Hematopoietic multipotent progenitor cell treated with erythropoietin and hydrocortisone succinate and interleukin-3 and kit ligand, for 8 days (in vitro differentiated cells): ENCODE measurements at regions not wholly inside any gene's neighbourhood (a gene's known extent, or its start where the extent isn't known, plus 50 kb on each side); places are given as distances from the start of the nearest gene placed in this dataset.

Experiments used
- DNase-seq: peaks from one replicate; pipeline ENCODE4 v3.0.0-alpha.2; 2015

DNA sequence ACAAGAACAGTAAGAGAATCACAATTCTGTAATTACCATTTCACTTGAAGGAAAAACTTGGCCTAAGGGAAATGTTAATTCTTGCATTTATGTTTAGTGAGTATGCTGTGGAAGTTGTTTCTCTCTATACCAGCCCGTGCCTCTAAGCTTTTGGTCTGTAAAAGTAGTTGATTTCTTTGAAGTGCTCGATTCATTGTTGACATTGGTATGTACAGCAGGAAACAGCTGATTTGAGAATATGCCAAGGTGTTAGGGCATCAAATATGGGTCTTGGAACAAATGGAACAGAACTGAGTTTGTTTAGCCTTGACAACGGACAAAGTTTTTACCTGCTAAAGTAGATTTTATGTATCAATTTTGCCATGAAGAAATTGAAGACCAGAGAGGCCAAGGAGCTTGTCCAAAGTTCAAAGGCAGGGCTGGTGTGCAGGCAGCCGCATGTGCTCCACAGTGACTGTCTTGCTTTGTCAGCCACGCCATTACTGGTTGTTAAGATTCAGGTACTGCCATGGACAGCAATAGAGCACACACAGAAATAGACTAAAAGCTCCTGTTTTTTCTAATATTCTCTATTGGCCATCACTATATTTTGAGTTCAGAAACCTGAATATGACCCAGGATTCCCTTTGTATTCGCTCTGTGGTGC, 75.5 kb upstream of the TLR3 start:
- no peak for DNase-seq

DNA sequence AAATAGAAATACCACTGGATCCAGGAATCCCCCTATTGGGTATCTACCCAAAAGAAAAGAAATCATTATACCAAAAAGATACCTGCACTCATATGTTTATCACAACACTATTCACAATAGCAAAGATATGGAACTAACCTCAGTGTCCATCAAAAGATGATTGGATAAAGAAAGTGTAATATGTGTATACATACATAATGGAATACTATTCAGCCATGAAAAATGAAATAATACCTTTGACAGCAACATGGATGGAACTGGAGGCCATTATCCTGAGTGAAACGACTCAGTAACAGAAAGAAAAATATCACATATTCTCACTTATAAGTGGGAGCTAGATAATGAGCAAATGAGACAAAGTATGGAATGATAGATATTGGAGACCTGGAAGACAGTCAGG, 74.2 kb upstream of the TLR3 start:
- no peak for DNase-seq

GRCh38 chr4:185995665-185996064, 73.3 kb upstream of the TLR3 start:
- DNase-seq: no peak

DNA sequence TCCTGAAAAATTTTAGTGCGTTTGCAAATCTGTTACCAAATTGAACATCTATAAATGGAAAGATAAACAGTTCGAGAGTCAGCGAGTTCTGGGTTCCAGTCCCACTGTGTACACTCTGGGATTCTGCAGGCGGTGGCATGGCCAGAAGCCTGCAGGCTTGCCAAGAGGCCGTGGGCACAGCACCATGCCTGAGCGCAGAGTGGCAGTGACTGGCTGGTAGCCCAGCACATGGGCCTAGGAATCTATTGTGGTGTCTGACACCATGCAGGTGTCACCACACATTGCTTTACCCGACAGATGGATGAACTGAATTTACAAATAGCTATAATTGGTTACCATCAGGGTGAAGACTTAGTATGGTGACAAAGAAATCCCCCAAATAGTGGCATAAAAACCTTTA, 71.7 kb upstream of the TLR3 start:
- no peak for DNase-seq

- no peak for DNase-seq
Observed at GRCh38 chr4:185998791-185999190, 70.2 kb upstream of the TLR3 start.

- no peak for DNase-seq
Observed at GRCh38 chr4:185999207-185999606, 69.7 kb upstream of the TLR3 start.

- DNase-seq: no peak
Observed at GRCh38 chr4:186002853-186003252, 66.1 kb upstream of the TLR3 start.

DNA sequence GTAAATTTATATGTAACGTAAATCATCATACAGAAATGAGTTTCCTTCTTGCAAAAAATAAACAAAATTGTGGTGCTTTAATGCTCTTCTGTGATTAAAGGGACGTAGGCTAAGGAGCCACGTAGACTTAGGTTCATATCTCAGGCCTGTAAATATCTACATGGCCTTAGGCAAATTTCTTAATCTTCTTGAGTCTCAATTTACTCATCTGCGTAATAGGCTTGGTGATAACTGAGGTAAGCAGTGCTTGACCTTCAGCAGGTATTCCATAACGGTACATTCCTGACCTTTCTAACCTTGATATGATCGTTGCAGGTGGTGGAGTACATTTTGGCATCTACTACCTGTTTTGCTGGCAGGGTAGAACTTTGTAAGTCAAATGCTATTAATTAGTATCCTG, 65.2 kb upstream of the TLR3 start:
- DNase-seq: no peak

DNA sequence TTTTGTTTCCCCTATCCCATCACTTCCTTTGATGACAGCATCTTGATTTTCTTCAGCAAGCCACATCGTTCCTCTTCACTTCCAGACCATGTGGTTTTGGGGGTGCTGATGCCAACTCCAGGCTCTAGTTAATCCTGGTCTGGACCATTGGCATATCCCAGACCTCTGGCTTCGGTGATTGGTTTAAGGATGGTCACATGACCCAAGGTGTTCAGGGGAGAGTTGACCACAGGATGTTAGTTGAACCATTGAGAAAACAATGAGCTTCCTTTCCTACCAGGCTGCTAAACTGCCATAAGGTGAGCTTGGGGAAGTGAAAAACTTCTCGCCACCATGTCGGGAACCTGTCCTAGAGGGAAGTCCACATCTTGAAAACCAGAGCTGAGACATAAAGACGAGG, 60.9 kb upstream of the TLR3 start:
- DNase-seq: no peak

DNA sequence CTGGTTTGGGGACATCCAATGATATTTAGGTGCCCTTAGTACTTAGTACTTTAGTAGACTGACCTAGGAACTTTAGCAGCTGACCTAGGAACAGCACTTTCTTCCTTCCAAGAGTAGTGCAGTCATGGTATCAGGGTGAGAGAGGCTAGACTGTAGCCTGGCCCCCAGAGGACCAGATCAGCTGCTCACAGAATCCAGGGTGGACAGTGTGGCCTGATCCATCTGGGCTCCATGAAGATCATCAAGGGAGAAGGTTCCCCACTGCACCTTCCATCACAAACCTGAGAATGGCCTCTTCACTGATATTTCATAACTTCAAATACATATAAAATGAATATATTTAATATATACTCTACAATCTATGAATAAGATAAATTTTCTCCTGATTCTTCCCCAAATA, 59.0 kb upstream of the TLR3 start:
- DNase-seq: no peak

- no peak for DNase-seq
Observed at GRCh38 chr4:186010821-186011220, 58.1 kb upstream of the TLR3 start.

- DNase-seq: no peak
Observed at GRCh38 chr4:186012071-186012470, 56.9 kb upstream of the TLR3 start.

DNA sequence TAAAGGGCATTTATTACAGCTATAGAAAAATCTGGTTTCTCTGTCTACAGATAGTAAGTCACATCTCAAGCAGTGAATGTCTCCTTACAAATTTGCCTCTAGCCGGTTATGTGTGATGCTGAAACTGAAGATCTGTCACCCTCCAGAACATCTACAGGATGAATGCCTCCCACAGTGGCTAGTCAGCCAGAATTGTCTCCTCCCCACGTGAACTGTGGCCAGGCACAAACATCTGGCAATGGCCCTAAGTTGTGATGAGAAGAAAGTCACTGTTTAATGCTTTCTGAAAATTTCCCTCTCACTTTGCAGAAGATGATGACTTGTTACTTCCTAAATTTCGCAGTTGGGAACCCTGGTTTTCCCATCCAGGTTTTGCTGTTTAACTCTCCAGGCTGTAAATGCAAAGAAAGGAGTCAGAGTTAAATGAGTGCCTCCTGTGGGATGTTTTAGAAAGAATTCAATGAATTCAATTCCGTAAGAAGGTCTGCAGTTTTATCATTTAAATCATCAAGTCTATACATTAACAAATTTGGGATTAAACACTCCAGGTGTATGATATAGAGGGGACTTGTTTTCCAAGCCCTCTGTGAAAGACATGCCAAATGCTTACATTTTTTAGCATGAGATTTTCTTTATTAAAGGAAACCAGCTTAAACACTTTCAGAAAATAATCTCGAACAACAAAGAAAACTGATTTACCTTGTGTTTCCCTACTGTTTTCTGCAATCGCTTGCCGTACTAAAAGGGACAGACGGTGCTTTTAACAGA, 55.4 kb upstream of the TLR3 start:
- DNase-seq: no peak

DNA sequence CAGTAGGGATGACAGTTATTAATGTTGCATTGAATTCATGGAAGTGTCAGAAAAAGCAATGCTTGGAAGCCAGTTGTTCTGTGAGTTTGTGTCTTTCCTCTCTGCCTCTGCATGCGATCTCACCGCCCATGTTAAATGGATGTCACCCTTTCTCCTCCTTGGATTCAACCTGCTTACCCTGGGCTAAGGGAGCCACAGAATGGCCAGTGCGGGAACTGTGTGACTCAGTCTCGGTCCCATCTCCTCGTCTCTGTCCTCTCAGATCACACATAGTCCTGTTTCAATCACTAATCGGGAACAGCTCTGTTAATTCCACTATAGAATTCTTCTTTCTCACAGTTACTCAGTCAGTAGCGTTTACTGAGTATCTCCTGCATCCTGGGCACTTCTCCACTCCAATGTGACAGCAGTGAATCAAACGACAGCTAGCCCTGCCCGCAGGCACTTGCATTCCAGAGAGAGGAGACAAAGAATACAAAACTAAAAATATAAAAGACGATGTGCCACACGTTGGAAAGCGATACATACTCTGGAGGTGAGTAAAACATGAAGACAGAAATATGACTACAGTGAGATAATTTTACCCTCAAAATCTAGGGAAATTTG, 53.6 kb upstream of the TLR3 start:
- no peak for DNase-seq

DNA sequence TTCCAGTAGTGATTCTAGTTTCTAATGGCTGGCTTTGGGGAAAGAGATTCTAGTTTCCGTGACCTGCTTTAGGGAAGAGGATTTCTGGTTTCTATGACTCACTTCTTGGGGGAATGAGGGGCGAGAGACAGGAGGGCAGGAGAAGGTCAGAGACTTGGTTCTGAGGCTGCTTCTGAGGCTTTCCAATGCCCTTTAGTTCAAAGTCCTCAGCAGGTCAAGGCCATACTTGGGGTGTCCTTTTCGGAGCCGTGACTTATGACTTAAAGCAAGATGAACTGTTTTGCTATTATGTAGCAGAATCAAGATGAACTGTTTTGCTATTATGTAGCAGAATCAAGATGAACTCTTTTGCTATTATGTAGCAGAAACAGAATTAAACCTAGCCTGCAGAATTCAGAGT, 52.2 kb upstream of the TLR3 start:
- no peak for DNase-seq

DNA sequence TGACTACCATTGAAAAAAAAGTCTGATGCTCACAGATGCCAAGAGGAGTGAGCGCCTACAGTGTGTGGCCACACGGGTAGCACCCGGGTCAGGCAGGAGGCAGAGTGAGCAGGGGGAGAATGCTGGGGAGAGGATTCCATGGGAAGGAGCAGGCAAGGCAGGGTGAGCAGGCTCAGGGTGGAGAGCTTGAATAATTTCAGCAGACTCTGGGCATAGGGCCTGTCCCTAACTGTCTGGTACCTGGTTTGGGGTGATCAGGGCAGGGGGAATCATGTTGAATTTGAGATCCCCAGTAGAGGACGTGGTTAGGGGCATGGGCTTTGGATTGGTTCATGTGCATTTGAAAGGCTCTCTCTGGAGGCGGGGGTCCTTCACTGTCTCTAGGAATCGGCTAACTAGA, 51.2 kb upstream of the TLR3 start:
- no peak for DNase-seq

DNA sequence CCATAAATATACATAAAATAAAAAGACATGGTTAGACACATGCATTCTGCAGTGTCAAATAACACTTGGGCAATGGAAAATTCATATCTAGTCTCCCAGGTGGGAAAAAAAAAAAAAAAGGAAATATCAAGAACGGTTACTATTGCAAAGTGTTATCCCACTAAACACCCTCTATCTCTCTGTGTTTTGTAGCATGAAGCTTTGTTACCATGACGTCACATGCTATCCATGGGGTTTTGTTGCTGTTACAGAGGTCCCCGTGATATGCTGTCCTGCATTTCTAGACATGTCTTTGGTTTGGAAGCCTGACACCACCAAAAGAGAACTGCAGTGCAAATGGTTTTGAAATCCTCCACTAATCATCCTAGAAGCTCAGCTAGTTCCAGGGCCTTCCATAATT, 50.7 kb upstream of the TLR3 start:
- no peak for DNase-seq

- DNase-seq: no peak
Observed at GRCh38 chr4:186018784-186019183, 50.2 kb upstream of the TLR3 start.
